ENCODE measurements at regions not wholly inside any gene's neighbourhood (a gene's known extent, or its start where the extent isn't known, plus 50 kb on each side); places are given as distances from the start of the nearest gene placed in this dataset.

- Mint-ChIP-seq H3K4me1 (no peaks in the 10 kb centered on the region), H3K36me3 (ENCODE audit: low read depth) (no peaks in the 10 kb centered on the region), H3K4me3 (no peak overlapping the region), H3K27me3 (ENCODE audit: low read depth, poor library complexity) (no peaks in the 10 kb centered on the region), H3K27ac (no peak overlapping the region), H3K9me3 (no peaks in the 10 kb centered on the region)
- no peak for DNase-seq
- TF ChIP-seq CTCF (IDR thresholded peaks at IDR 0.05), result no peak
Measured at GRCh38 chr4:176443117-176443516, 123.4 kb downstream of the SPCS3 start.

- no peaks in the 10 kb centered on the region for H3K36me3 Mint-ChIP-seq (ENCODE audit: low read depth)
- no peak overlapping the region for H3K27ac Mint-ChIP-seq
- no peak overlapping the region for H3K4me3 Mint-ChIP-seq
- H3K27me3 Mint-ChIP-seq (ENCODE audit: low read depth, poor library complexity), result no peaks in the 10 kb centered on the region
- no peaks in the 10 kb centered on the region for H3K9me3 Mint-ChIP-seq
- no peak for DNase-seq
- H3K4me1 Mint-ChIP-seq, result no peaks in the 10 kb centered on the region
- no peak for TF ChIP-seq CTCF (IDR thresholded peaks at IDR 0.05)
Measured at GRCh38 chr4:176443646-176444409, 124.1 kb downstream of the SPCS3 start.

GRCh38 chr4:176444741-176445140 lies 125.0 kb downstream of the SPCS3 start:
- H3K36me3 Mint-ChIP-seq (ENCODE audit: low read depth), result no peaks in the 10 kb centered on the region
- no peak for TF ChIP-seq CTCF (IDR thresholded peaks at IDR 0.05)
- H3K9me3 Mint-ChIP-seq, result no peaks in the 10 kb centered on the region
- no peak overlapping the region for H3K4me3 Mint-ChIP-seq
- no peaks in the 10 kb centered on the region for H3K4me1 Mint-ChIP-seq
- no peaks in the 10 kb centered on the region for H3K27me3 Mint-ChIP-seq (ENCODE audit: low read depth, poor library complexity)
- no peak overlapping the region for H3K27ac Mint-ChIP-seq
- no peak for DNase-seq

GRCh38 chr4:176448761-176449160 lies 129.0 kb downstream of the SPCS3 start:
- Mint-ChIP-seq H3K27ac (no peak overlapping the region), H3K4me3 (no peak overlapping the region), H3K4me1 (peaks cover 14% of the 10 kb centered on the region), H3K9me3 (no peaks in the 10 kb centered on the region), H3K27me3 (ENCODE audit: low read depth, poor library complexity) (no peaks in the 10 kb centered on the region), H3K36me3 (ENCODE audit: low read depth) (no peaks in the 10 kb centered on the region)
- peak; percentile 2 for DNase-seq
- no peak for TF ChIP-seq CTCF (IDR thresholded peaks at IDR 0.05)

- H3K27ac Mint-ChIP-seq, result no peak overlapping the region
- no peaks in the 10 kb centered on the region for H3K36me3 Mint-ChIP-seq (ENCODE audit: low read depth)
- TF ChIP-seq CTCF (IDR thresholded peaks at IDR 0.05), result no peak
- DNase-seq, result no peak
- H3K4me3 Mint-ChIP-seq, result no peak overlapping the region
- peaks cover 15% of the 10 kb centered on the region for H3K4me1 Mint-ChIP-seq
- no peaks in the 10 kb centered on the region for H3K9me3 Mint-ChIP-seq
- H3K27me3 Mint-ChIP-seq (ENCODE audit: low read depth, poor library complexity), result peaks cover 7% of the 10 kb centered on the region
Measured at GRCh38 chr4:176451443-176451842, 131.7 kb downstream of the SPCS3 start.

GRCh38 chr4:176453079-176453478 lies 133.3 kb downstream of the SPCS3 start:
- Mint-ChIP-seq H3K36me3 (ENCODE audit: low read depth) (no peaks in the 10 kb centered on the region), H3K9me3 (no peaks in the 10 kb centered on the region), H3K4me1 (peaks cover 15% of the 10 kb centered on the region), H3K27ac (peak overlapping the region; percentile 26), H3K4me3 (no peak overlapping the region), H3K27me3 (ENCODE audit: low read depth, poor library complexity) (peaks cover 7% of the 10 kb centered on the region)
- DNase-seq, result no peak
- no peak for TF ChIP-seq CTCF (IDR thresholded peaks at IDR 0.05)

Data from nephron progenitor cell (in vitro differentiated cells).